ENCODE measurements at regions not wholly inside any gene's neighbourhood (a gene's known extent, or its start where the extent isn't known, plus 50 kb on each side); places are given as distances from the start of the nearest gene placed in this dataset.
"Not testable (repeated sequence)": the region's sequence is repeated elsewhere in the genome, so short reads cannot be mapped to it uniquely, and the experiment has no call there.

DNA sequence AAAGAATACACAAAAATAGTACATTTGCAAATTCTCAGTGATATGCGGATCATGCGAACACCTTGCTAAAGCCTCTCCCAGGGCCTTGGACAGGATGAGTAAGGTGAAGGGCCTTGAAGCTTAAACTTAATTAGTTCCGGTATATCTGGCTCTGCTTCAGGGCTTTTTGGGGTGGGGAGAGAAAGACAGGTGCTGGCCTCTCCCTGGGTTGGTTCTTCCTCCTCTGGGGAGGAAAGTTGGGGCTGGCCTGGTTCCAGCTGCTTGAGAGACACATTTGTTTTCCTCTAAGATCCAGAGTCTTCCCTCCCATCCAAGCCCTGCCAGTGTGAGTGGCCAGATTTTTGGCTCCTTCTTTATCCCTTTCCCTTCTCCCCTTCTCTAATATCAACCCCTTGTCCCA is 64.7 kb upstream of the EPHB3 start:
- H3K27me3 ChIP-seq (replicated peaks), result peaks cover 22% of the 10 kb centered on the region
- H3K27ac ChIP-seq, result no peak overlapping the region
- no peak for DNase-seq
- in situ Hi-C loops (cut with HindIII; ENCODE audit: low pct_ligation_motif_present, low sequenced_read_pairs), result no loop called here
- no peak overlapping the region for H3K4me3 ChIP-seq (ENCODE audit: low read depth, low read length)
- TF ChIP-seq, protein P1, sequence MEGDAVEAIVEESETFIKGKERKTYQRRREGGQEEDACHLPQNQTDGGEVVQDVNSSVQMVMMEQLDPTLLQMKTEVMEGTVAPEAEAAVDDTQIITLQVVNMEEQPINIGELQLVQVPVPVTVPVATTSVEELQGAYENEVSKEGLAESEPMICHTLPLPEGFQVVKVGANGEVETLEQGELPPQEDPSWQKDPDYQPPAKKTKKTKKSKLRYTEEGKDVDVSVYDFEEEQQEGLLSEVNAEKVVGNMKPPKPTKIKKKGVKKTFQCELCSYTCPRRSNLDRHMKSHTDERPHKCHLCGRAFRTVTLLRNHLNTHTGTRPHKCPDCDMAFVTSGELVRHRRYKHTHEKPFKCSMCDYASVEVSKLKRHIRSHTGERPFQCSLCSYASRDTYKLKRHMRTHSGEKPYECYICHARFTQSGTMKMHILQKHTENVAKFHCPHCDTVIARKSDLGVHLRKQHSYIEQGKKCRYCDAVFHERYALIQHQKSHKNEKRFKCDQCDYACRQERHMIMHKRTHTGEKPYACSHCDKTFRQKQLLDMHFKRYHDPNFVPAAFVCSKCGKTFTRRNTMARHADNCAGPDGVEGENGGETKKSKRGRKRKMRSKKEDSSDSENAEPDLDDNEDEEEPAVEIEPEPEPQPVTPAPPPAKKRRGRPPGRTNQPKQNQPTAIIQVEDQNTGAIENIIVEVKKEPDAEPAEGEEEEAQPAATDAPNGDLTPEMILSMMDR (IDR thresholded peaks at IDR 0.05; ENCODE audit: low read depth, low read length, missing control alignments), result no peak
- no peaks in the 10 kb centered on the region for H3K36me3 ChIP-seq (replicated peaks)

DNA sequence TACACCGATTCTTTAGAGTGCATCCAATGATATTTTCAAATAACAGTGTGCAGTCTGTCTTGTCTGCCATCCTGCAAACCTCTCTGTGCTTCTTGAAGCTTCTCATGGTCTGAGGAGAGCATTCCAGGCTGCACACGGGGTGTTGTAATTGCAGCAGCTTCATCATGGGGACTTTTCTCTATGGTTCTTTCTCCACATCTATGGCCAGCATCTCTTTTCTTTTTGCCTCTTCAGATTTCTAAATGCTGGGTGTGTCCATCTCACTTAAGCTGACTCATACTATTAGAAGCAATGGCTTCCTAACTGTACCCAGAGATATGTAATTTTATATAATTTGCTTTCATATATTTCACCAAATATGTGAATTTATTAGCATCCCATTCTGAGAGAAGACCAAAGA is 63.8 kb upstream of the EPHB3 start:
- TF ChIP-seq, protein P1 (IDR thresholded peaks at IDR 0.05; ENCODE audit: low read depth, low read length, missing control alignments), result no peak
- H3K4me3 ChIP-seq (ENCODE audit: low read depth, low read length), result no peak overlapping the region
- peaks cover 16% of the 10 kb centered on the region for H3K27me3 ChIP-seq (replicated peaks)
- DNase-seq, result no peak
- in situ Hi-C loops (cut with HindIII; ENCODE audit: low pct_ligation_motif_present, low sequenced_read_pairs), result no loop called here
- no peak overlapping the region for H3K27ac ChIP-seq
- H3K36me3 ChIP-seq (replicated peaks), result no peaks in the 10 kb centered on the region

- H3K27ac ChIP-seq, result no peak overlapping the region
- in situ Hi-C loops (cut with HindIII; ENCODE audit: low pct_ligation_motif_present, low sequenced_read_pairs), result no loop called here
These were observed 62.5 kb upstream of the EPHB3 start for GRCh38 chr3:184498986-184499606.

GRCh38 chr3:184500344-184500923 is 61.2 kb upstream of the EPHB3 start:
- in situ Hi-C loops (cut with HindIII; ENCODE audit: low pct_ligation_motif_present, low sequenced_read_pairs), result no loop called here
- no peak for DNase-seq
- Histone ChIP-seq H3K36me3 (replicated peaks) (no peaks in the 10 kb centered on the region), H3K4me3 (ENCODE audit: low read depth, low read length) (no peak overlapping the region), H3K27me3 (replicated peaks) (peaks cover 12% of the 10 kb centered on the region), H3K27ac (no peak overlapping the region)
- TF ChIP-seq, protein P1 (IDR thresholded peaks at IDR 0.05; ENCODE audit: low read depth, low read length, missing control alignments), result no peak

More at GRCh38 chr3:184498986-184499606, 62.5 kb upstream of the EPHB3 start:
- DNase-seq, result no peak
- Histone ChIP-seq H3K27me3 (replicated peaks) (peaks cover 5% of the 10 kb centered on the region), H3K36me3 (replicated peaks) (no peaks in the 10 kb centered on the region), H3K4me3 (ENCODE audit: low read depth, low read length) (no peak overlapping the region)
- TF ChIP-seq, protein P1 (IDR thresholded peaks at IDR 0.05; ENCODE audit: low read depth, low read length, missing control alignments), result no peak

DNA sequence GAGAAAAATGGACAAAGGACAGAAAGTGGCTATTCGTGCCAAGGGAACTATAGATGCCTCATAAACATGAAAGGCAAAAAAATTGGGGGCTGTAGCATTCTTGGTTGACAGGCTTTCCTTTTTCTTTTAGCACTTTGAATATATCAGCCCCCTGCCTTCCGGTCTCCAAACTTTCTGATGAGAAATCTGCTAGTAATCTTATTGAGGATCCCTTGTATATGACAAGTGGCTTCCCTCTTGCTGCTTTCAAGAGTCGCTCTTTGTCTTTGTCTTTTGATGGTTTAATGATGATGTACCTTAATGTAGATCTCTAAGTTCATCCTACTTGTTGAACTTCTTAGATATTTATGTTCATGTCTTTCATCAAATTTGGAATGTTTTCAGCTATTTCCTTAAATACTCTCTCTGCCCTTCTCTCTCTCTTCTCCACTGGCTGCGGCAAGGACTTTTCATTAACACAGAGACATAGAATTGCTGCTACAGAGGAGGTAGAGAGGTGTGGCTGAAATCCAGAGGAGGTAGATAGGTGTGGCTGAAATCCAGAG is 59.4 kb upstream of the EPHB3 start:
- no peak for DNase-seq
- H3K27ac ChIP-seq, result no peak overlapping the region
- TF ChIP-seq, protein P1 (IDR thresholded peaks at IDR 0.05; ENCODE audit: low read depth, low read length, missing control alignments), result no peak
- no peak overlapping the region for H3K4me3 ChIP-seq (ENCODE audit: low read depth, low read length)
- peaks cover 19% of the 10 kb centered on the region for H3K27me3 ChIP-seq (replicated peaks)
- no peaks in the 10 kb centered on the region for H3K36me3 ChIP-seq (replicated peaks)
- in situ Hi-C loops (cut with HindIII; ENCODE audit: low pct_ligation_motif_present, low sequenced_read_pairs), result no loop called here

- H3K4me3 ChIP-seq (ENCODE audit: low read depth, low read length); H3K27ac ChIP-seq; in situ Hi-C loops (cut with HindIII; ENCODE audit: low pct_ligation_motif_present, low sequenced_read_pairs); DNase-seq; H3K36me3 ChIP-seq (replicated peaks): not testable (repeated sequence)
- peaks cover 19% of the 10 kb centered on the region for H3K27me3 ChIP-seq (replicated peaks)
These were observed 58.7 kb upstream of the EPHB3 start for GRCh38 chr3:184502841-184503240.

All from brain microvascular endothelial cell (primary cell).